Keratinocyte (primary cell): ENCODE measurements at regions not wholly inside any gene's neighbourhood (a gene's known extent, or its start where the extent isn't known, plus 50 kb on each side); places are given as distances from the start of the nearest gene placed in this dataset.
A peak's percentile ranks its signal among the peaks of the same experiment; 100 is the strongest.

Source experiments
- DNase-seq: peaks from one replicate; pipeline ENCODE4 v3.0.0-alpha.2; 2011; ENCODE audit warnings: low read depth, missing footprints, low spot score
- FAIRE-seq: peaks from 2 replicates; lab custom pipeline; 2011; peaks lifted over from hg19 to GRCh38; lab: Jason Lieb, UNC
- H2AFZ ChIP-seq: 2 replicates; pipeline ENCODE4 v1.6.0; 2012; ENCODE audit warnings: low read length, control low read depth, inconsistent platforms; ENCODE audit not compliant: control insufficient read depth
- H3K27ac ChIP-seq: 2 replicates; pipeline ENCODE4 v1.5.1; 2011; ENCODE audit warnings: low read length; ENCODE audit not compliant: control insufficient read depth, insufficient read depth
- H3K27me3 ChIP-seq: 3 replicates; pipeline ENCODE4 v1.6.0; 2011; ENCODE audit warnings: low read length; ENCODE audit not compliant: control insufficient read depth, insufficient read depth; ENCODE audit errors: extremely low read depth
- H3K36me3 ChIP-seq, 2 experiments: 2 replicates in 1 of 2; 3 replicates in 1 of 2; pipeline ENCODE4 v1.5.1; 2011; ENCODE audit warnings: low read length in 2 of 2, mild to moderate bottlenecking in 1 of 2; ENCODE audit not compliant: control insufficient read depth in 2 of 2, insufficient read depth in 2 of 2; ENCODE audit errors: extremely low read depth in 1 of 2
- H3K4me1 ChIP-seq: 3 replicates; pipeline ENCODE4 v1.5.1; 2011; ENCODE audit warnings: low read length; ENCODE audit not compliant: control insufficient read depth, insufficient read depth; ENCODE audit errors: extremely low read depth
- H3K4me2 ChIP-seq: 3 replicates; pipeline ENCODE4 v1.6.0; 2011; ENCODE audit warnings: low read depth, low read length; ENCODE audit not compliant: control insufficient read depth, insufficient read depth; ENCODE audit errors: extremely low read depth
- H3K4me3 ChIP-seq, 3 experiments: fragments of 200-600 bp in 1 of 3; sonication (generic) in 1 of 3; 2 replicates in 2 of 3; 3 replicates in 1 of 3; pipeline ENCODE4 v1.5.1; 2011 to 2016; ENCODE audit warnings: low read length in 3 of 3, mild to moderate bottlenecking in 3 of 3, control low read depth in 2 of 3, inconsistent platforms in 1 of 3, low read depth in 1 of 3, mixed read lengths in 1 of 3, mixed run types in 1 of 3, moderate library complexity in 1 of 3; ENCODE audit not compliant: control insufficient read depth in 2 of 3, insufficient read depth in 2 of 3; ENCODE audit errors: extremely low read depth in 1 of 3
- H3K79me2 ChIP-seq: 2 replicates; pipeline ENCODE4 v1.6.0; 2012; ENCODE audit warnings: low read length; ENCODE audit not compliant: control insufficient read depth, insufficient read depth
- H3K9ac ChIP-seq: 3 replicates; pipeline ENCODE4 v1.6.0; 2011; ENCODE audit warnings: low read length; ENCODE audit not compliant: control insufficient read depth, insufficient read depth; ENCODE audit errors: extremely low read depth
- H3K9me1 ChIP-seq: 3 replicates; pipeline ENCODE4 v1.6.0; 2011; ENCODE audit warnings: low read length; ENCODE audit not compliant: control insufficient read depth, insufficient read depth; ENCODE audit errors: extremely low read depth
- H3K9me3 ChIP-seq: 2 replicates; pipeline ENCODE4 v1.5.1; 2012; ENCODE audit warnings: low read depth, low read length; ENCODE audit not compliant: control insufficient read depth
- H4K20me1 ChIP-seq: 3 replicates; pipeline ENCODE4 v1.6.0; 2011; ENCODE audit warnings: low read length; ENCODE audit not compliant: control insufficient read depth, insufficient read depth; ENCODE audit errors: extremely low read depth
- EZH2 ChIP-seq: IDR thresholded peaks from one replicate; pipeline ENCODE4 v1.6.1; 2012; ENCODE audit warnings: inconsistent platforms, mild to moderate bottlenecking, low read length, moderate library complexity
- dilution Hi-C: fragments of 300-500 bp; cut with MboI; formaldehyde crosslinking; loops from one replicate; pipeline ENCODE4 v1.7.0; 2020; ENCODE audit warnings: low sequenced_read_pairs; ENCODE audit not compliant: extremely low pct_ligation_motif_present
- TF ChIP-seq, protein P1 (sequence below), 3 experiments: IDR thresholded peaks in 1 of 3; conservative IDR thresholded peaks in 1 of 3; optimal IDR thresholded peaks in 1 of 3; 2 replicates in 2 of 3; 3 replicates in 1 of 3; pipeline versions ENCODE3 to v1.5.1; 2011; ENCODE audit warnings: low read length in 3 of 3, mild to moderate bottlenecking in 3 of 3, moderate library complexity in 2 of 3, control low read depth in 1 of 3, inconsistent platforms in 1 of 3; ENCODE audit not compliant: insufficient read depth in 2 of 3; ENCODE audit errors: extremely low read depth in 1 of 3

DNA sequence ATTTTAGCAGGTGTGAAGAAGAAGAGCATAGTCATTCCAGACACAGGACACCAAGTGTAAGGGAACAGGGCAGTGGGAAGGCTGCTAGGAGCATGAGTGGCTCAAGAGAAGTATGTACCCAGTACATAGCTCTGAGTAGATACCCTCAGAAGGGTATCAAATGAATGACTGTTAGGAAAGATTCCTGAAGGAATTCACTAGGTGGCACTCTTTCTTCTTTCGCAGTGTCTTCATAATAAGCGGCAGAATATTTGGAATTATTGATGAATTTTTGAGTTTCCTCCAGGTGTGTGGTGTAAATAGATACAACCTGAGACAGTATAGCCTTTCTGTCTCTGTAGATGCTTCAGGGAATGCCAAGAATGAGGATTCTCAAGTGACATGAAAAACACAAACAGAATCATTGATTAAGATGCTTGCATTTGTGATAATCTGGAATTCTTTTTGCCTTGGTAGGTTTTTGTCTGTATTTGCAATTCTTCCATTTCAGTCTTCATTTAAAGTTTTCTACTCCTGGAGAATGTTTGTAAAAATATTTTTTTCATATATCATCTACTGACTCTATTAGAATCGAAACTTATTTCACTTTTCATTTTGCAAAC, 264.3 kb upstream of the RIMS1 start:
- Histone ChIP-seq H3K4me3 (no peak overlapping the region), H3K9me1 (no peaks in the 10 kb centered on the region), H3K27me3 (no peaks in the 10 kb centered on the region), H3K9me3 (no peaks in the 10 kb centered on the region), H3K4me1 (no peaks in the 10 kb centered on the region), H3K79me2 (no peaks in the 10 kb centered on the region), H2AFZ (no peak overlapping the region), H3K36me3 (no peaks in the 10 kb centered on the region), H3K27ac (no peak overlapping the region), H4K20me1 (no peaks in the 10 kb centered on the region), H3K9ac (no peak overlapping the region), H3K4me2 (no peak overlapping the region)
- dilution Hi-C loops, result no loop called here
- DNase-seq, result no peak
- TF ChIP-seq EZH2, result no peak
- TF ChIP-seq, protein P1, sequence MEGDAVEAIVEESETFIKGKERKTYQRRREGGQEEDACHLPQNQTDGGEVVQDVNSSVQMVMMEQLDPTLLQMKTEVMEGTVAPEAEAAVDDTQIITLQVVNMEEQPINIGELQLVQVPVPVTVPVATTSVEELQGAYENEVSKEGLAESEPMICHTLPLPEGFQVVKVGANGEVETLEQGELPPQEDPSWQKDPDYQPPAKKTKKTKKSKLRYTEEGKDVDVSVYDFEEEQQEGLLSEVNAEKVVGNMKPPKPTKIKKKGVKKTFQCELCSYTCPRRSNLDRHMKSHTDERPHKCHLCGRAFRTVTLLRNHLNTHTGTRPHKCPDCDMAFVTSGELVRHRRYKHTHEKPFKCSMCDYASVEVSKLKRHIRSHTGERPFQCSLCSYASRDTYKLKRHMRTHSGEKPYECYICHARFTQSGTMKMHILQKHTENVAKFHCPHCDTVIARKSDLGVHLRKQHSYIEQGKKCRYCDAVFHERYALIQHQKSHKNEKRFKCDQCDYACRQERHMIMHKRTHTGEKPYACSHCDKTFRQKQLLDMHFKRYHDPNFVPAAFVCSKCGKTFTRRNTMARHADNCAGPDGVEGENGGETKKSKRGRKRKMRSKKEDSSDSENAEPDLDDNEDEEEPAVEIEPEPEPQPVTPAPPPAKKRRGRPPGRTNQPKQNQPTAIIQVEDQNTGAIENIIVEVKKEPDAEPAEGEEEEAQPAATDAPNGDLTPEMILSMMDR (optimal IDR thresholded peaks at IDR 0.05 in 1 of 3, IDR thresholded peaks at IDR 0.05 in 1 of 3, conservative IDR thresholded peaks at IDR 0.05 in 1 of 3; ENCODE audit: extremely low read depth in 1 of 3, insufficient read depth in 2 of 3, low read length in 3 of 3), result peak in 2 of 3 experiments; percentile 49 to 53
- peak; percentile 32 for FAIRE-seq

DNA sequence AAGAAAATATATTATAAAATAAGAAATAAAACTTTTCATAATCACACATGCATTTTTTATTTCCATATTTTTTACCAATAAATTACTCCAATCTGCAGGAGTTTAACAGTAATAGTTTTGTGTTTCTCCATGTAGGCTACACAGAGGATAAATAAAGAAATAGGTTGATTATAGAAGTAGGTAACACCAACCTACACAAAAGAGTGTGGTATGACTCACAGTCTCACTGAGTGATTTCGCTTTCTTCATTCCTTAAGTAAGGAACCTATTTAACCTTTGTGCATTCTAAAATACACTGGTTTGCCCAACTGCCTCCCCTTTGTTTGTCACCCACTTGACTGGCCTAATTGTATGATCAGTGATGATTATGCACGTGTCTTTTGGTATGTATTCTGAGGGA, 244.2 kb upstream of the RIMS1 start:
- Histone ChIP-seq H3K36me3 (no peaks in the 10 kb centered on the region), H3K9me3 (no peaks in the 10 kb centered on the region), H3K4me3 (no peak overlapping the region), H3K9me1 (no peaks in the 10 kb centered on the region), H3K9ac (no peak overlapping the region), H3K27me3 (no peaks in the 10 kb centered on the region), H3K79me2 (no peaks in the 10 kb centered on the region), H3K4me1 (no peaks in the 10 kb centered on the region), H2AFZ (no peak overlapping the region), H4K20me1 (no peaks in the 10 kb centered on the region), H3K4me2 (no peak overlapping the region), H3K27ac (no peak overlapping the region)
- dilution Hi-C loops, result no loop called here
- no peak for FAIRE-seq
- DNase-seq, result no peak
- TF ChIP-seq, protein P1 (optimal IDR thresholded peaks at IDR 0.05 in 1 of 3, IDR thresholded peaks at IDR 0.05 in 1 of 3, conservative IDR thresholded peaks at IDR 0.05 in 1 of 3; ENCODE audit: extremely low read depth in 1 of 3, insufficient read depth in 2 of 3, low read length in 3 of 3), result no peak
- TF ChIP-seq EZH2, result no peak
